Endothelial cell of umbilical vein (primary cell): ENCODE measurements at regions not wholly inside any gene's neighbourhood (a gene's known extent, or its start where the extent isn't known, plus 50 kb on each side); places are given as distances from the start of the nearest gene placed in this dataset.

Source experiments
- BruUV-seq: library from RNA; stranded (reverse); fragments of 400-500 nt; replicated peaks from 2 replicates; lab custom pipeline; 2021; lab: Mats Ljungman, UMichigan
- CTCF ChIA-PET: fragments of 300-600, 350-600 bp; sonication (Branson Sonifier 250); formaldehyde crosslinking; loops from one replicate; lab custom pipeline; 2021; ENCODE audit warnings: antibody characterized with exemption, inconsistent platforms; lab: Charles Lee
- POLR2A ChIA-PET: fragments of 300-600, 350-600 bp; sonication (Branson Sonifier 250); formaldehyde crosslinking; loops from one replicate; lab custom pipeline; 2021; ENCODE audit warnings: antibody characterized with exemption, inconsistent platforms; lab: Charles Lee
- DNase-seq: peaks from one replicate; pipeline ENCODE4 v3.0.0-alpha.2; 2011; ENCODE audit warnings: low read depth, low spot score
- FAIRE-seq: peaks from 2 replicates; lab custom pipeline; 2011; peaks lifted over from hg19 to GRCh38; lab: Jason Lieb, UNC
- H2AFZ ChIP-seq: 2 replicates; pipeline ENCODE4 v1.6.0; 2012; ENCODE audit warnings: low read depth, low read length, control low read depth, inconsistent platforms
- H3K27ac ChIP-seq: 2 replicates; pipeline ENCODE4 v1.5.1; 2011; ENCODE audit warnings: low read depth, mild to moderate bottlenecking, control low read depth, low read length, moderate library complexity; ENCODE audit not compliant: insufficient read depth
- H3K27me3 ChIP-seq, 2 experiments: 2 replicates each; pipeline versions ENCODE4 v1.6.0 to v1.6.1; 2011; ENCODE audit warnings: low read length in 2 of 2, mixed read lengths in 1 of 2; ENCODE audit not compliant: control insufficient read depth in 2 of 2, insufficient read depth in 2 of 2
- H3K36me3 ChIP-seq, 2 experiments: 2 replicates in 1 of 2; 3 replicates in 1 of 2; pipeline ENCODE4 v1.5.1; 2011; ENCODE audit warnings: low read length in 2 of 2, mild to moderate bottlenecking in 1 of 2, moderate library complexity in 1 of 2; ENCODE audit not compliant: control insufficient read depth in 2 of 2, insufficient read depth in 2 of 2; ENCODE audit errors: extremely low read depth in 1 of 2
- H3K4me1 ChIP-seq: 3 replicates; pipeline ENCODE4 v1.5.1; 2011; ENCODE audit warnings: mild to moderate bottlenecking, low read length; ENCODE audit not compliant: control insufficient read depth, insufficient read depth; ENCODE audit errors: extremely low read depth
- H3K4me2 ChIP-seq: 2 replicates; pipeline ENCODE4 v1.6.1; 2011; ENCODE audit warnings: low read length, control low read depth, mixed read lengths; ENCODE audit not compliant: insufficient read depth
- H3K4me3 ChIP-seq, 3 experiments: fragments of 200-600 bp in 1 of 3; sonication (generic), shearing (Covaris generic) in 1 of 3; replicated peaks in 1 of 3; 2 replicates each; pipeline ENCODE4 v1.5.1; 2011 to 2016; ENCODE audit warnings: control low read depth in 3 of 3, low read length in 3 of 3, mild to moderate bottlenecking in 2 of 3, inconsistent platforms in 1 of 3, low read depth in 1 of 3, moderate library complexity in 1 of 3; ENCODE audit not compliant: insufficient read depth in 1 of 3
- H3K79me2 ChIP-seq: 2 replicates; pipeline ENCODE4 v1.6.0; 2012; ENCODE audit warnings: low read length, inconsistent platforms; ENCODE audit not compliant: control insufficient read depth, insufficient read depth
- H3K9ac ChIP-seq: replicated peaks from 2 replicates; pipeline ENCODE3; 2011; ENCODE audit warnings: low read length, control low read depth; ENCODE audit not compliant: insufficient read depth; ENCODE audit errors: extremely low read depth
- H3K9me1 ChIP-seq: replicated peaks from 3 replicates; pipeline ENCODE4 v1.6.0; 2011; ENCODE audit warnings: mild to moderate bottlenecking, low read length; ENCODE audit not compliant: control insufficient read depth, insufficient read depth; ENCODE audit errors: extremely low read depth
- H3K9me3 ChIP-seq: replicated peaks from 2 replicates; pipeline ENCODE4 v1.5.1; 2012; ENCODE audit warnings: low read length, inconsistent platforms; ENCODE audit not compliant: control insufficient read depth, insufficient read depth
- H4K20me1 ChIP-seq: replicated peaks from 2 replicates; pipeline ENCODE3; 2011; ENCODE audit warnings: mild to moderate bottlenecking, low read length; ENCODE audit not compliant: control insufficient read depth, insufficient read depth; ENCODE audit errors: extremely low read depth
- EZH2 ChIP-seq: IDR thresholded peaks from 2 replicates; pipeline ENCODE4 v1.6.1; 2012; ENCODE audit warnings: borderline replicate concordance, low read depth, mild to moderate bottlenecking, moderate library complexity, low read length, inconsistent platforms; ENCODE audit not compliant: severe bottlenecking
- FOS ChIP-seq: IDR thresholded peaks from 2 replicates; pipeline ENCODE4 v1.6.1; 2011; ENCODE audit warnings: mild to moderate bottlenecking, low read length, moderate library complexity, borderline replicate concordance; ENCODE audit not compliant: insufficient read depth
- JUN ChIP-seq: IDR thresholded peaks from 2 replicates; pipeline ENCODE4 v1.6.1; 2011; ENCODE audit warnings: borderline replicate concordance, low read depth; ENCODE audit not compliant: insufficient read length, insufficient read depth
- POLR2A ChIP-seq: IDR thresholded peaks from 2 replicates; pipeline ENCODE4 v1.6.1; 2012; ENCODE audit warnings: low read depth, mild to moderate bottlenecking, control low read depth, low read length
- POLR2AphosphoS5 ChIP-seq: IDR thresholded peaks from 2 replicates; pipeline ENCODE4 v1.6.1; 2012; ENCODE audit warnings: low read depth, mild to moderate bottlenecking, control low read depth, low read length, moderate library complexity; ENCODE audit not compliant: insufficient read depth
- dilution Hi-C: fragments of 300-500 bp; cut with MboI; formaldehyde crosslinking; loops from one replicate; pipeline ENCODE4 v1.15.0; 2019; ENCODE audit warnings: low sequenced_read_pairs; ENCODE audit not compliant: extremely low pct_ligation_motif_present
- intact Hi-C: fragments of 100-400 bp; cut with micrococcal nuclease; formaldehyde crosslinking; loops from one replicate; pipeline ENCODE4 v1.10.0; 2022
- TF ChIP-seq, protein P1 (sequence below): IDR thresholded peaks from 2 replicates; pipeline ENCODE4 v1.6.1; 2011; ENCODE audit not compliant: insufficient read depth, insufficient read length
- TF ChIP-seq, protein P2 (sequence below), 2 donors: IDR thresholded peaks; 1 replicate in 1 of 2; 2 replicates in 1 of 2; pipeline ENCODE4 v1.5.1; 2011; ENCODE audit warnings: low read length in 2 of 2, mild to moderate bottlenecking in 2 of 2, moderate library complexity in 2 of 2, control low read depth in 1 of 2, inconsistent platforms in 1 of 2, low read depth in 1 of 2; ENCODE audit not compliant: insufficient read depth in 1 of 2; ENCODE audit errors: extremely low read depth in 1 of 2

DNA sequence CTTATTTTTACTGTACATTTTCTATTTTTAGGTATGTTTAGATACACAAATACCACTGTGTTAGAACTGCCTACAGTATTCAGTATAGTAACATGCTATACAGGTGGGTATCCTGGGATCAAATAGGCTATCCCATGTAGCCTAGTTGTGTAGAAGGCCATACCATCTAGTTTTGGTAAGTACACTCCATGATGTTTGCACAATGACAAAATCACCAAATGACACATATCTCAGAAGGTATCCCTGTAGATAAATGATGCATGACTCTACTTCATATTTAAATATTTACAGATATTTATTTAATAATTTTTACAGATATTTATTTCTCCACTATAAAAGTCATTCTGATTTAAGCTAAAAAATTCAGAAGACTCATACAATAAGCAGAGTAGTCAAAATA lies 233.8 kb upstream of the OSR1 start:
- CTCF ChIA-PET: no interaction called here
- DNase-seq (no peak), FAIRE-seq (no peak)
- Histone ChIP-seq H3K4me1 (no peaks in the 10 kb centered on the region), H3K9me1 (no peaks in the 10 kb centered on the region), H3K9ac (no peak overlapping the region), H3K79me2 (no peaks in the 10 kb centered on the region), H3K27me3 (no peaks in the 10 kb centered on the region), H3K4me2 (no peak overlapping the region), H3K4me3 (no peak overlapping the region), H3K36me3 (no peaks in the 10 kb centered on the region), H3K27ac (no peak overlapping the region), H4K20me1 (no peaks in the 10 kb centered on the region), H3K9me3 (no peaks in the 10 kb centered on the region), H2AFZ (no peak overlapping the region)
- dilution Hi-C loops (no loop called here), intact Hi-C loops (no loop called here)
- POLR2A ChIA-PET: no interaction called here
- no TSS peak for BruUV-seq
- TF ChIP-seq, protein P1, sequence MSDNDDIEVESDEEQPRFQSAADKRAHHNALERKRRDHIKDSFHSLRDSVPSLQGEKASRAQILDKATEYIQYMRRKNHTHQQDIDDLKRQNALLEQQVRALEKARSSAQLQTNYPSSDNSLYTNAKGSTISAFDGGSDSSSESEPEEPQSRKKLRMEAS: no peak
- TF ChIP-seq EZH2: no peak
- TF ChIP-seq, protein P2, sequence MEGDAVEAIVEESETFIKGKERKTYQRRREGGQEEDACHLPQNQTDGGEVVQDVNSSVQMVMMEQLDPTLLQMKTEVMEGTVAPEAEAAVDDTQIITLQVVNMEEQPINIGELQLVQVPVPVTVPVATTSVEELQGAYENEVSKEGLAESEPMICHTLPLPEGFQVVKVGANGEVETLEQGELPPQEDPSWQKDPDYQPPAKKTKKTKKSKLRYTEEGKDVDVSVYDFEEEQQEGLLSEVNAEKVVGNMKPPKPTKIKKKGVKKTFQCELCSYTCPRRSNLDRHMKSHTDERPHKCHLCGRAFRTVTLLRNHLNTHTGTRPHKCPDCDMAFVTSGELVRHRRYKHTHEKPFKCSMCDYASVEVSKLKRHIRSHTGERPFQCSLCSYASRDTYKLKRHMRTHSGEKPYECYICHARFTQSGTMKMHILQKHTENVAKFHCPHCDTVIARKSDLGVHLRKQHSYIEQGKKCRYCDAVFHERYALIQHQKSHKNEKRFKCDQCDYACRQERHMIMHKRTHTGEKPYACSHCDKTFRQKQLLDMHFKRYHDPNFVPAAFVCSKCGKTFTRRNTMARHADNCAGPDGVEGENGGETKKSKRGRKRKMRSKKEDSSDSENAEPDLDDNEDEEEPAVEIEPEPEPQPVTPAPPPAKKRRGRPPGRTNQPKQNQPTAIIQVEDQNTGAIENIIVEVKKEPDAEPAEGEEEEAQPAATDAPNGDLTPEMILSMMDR (IDR thresholded peaks at IDR 0.05; ENCODE audit: extremely low read depth in 1 of 2, insufficient read depth in 1 of 2, low read depth in 1 of 2, low read length in 2 of 2): no peak
- TF ChIP-seq POLR2AphosphoS5: no peak
- TF ChIP-seq FOS: no peak
- TF ChIP-seq JUN: no peak
- no peak for TF ChIP-seq POLR2A
